Omental fat pad (tissue), 3 donors: ENCODE measurements at regions not wholly inside any gene's neighbourhood (a gene's known extent, or its start where the extent isn't known, plus 50 kb on each side); places are given as distances from the start of the nearest gene placed in this dataset.

Experiments
- ATAC-seq: fragments of 150-250 bp; one replicate; pipeline ENCODE4 v1.9.1; 2016; ENCODE audit warnings: mild to moderate bottlenecking, moderate library complexity; ENCODE audit not compliant: low FRiP score
- DNase-seq: peaks from one replicate; pipeline ENCODE4 v3.0.0-alpha.2; 2019; ENCODE audit warnings: low spot score
- TF ChIP-seq, protein P1 (sequence below), 3 donors: fragments of 450-650 bp; IDR thresholded peaks; one replicate each; pipeline ENCODE4 v1.5.1; 2016 to 2017; ENCODE audit warnings: antibody characterized with exemption in 3 of 3, mild to moderate bottlenecking in 3 of 3, moderate library complexity in 2 of 3

DNA sequence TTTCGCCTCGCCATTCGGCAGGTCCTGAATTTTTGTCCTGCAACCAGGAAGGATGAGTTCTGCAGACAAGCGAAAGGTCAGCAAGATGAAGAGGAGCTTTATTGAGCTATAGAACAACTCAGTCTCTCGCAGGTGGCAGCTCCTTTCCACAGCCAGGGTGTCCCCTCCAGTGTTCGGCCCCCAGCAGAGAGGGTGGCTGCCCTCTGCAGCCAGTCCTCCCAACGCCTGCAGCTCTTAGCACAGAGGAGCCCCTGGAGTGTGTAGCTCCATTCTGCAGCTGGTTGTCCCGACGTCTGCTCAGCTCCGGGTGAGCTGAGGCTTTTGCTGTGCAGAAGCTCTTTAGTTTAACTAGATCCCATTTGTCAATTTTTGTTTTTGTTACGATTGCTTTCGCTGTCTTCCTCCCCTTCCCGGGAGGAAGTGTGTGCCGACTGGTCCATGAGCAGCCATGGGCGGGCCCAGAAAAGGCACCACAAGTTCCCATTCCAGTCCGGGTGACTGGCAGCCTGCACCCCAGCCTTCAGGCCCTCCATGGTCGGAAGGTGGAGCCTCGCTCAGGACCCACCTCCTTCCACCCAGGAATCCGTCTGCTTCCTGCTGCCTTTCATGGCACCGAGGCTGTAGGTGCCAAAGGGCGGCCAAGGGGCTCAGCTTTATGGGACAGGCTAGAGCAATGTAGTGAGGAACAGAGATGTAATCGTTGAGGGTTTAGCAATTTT lies 497.8 kb upstream of the CNTN4 start:
- ATAC-seq = no peak
- TF ChIP-seq, protein P1, sequence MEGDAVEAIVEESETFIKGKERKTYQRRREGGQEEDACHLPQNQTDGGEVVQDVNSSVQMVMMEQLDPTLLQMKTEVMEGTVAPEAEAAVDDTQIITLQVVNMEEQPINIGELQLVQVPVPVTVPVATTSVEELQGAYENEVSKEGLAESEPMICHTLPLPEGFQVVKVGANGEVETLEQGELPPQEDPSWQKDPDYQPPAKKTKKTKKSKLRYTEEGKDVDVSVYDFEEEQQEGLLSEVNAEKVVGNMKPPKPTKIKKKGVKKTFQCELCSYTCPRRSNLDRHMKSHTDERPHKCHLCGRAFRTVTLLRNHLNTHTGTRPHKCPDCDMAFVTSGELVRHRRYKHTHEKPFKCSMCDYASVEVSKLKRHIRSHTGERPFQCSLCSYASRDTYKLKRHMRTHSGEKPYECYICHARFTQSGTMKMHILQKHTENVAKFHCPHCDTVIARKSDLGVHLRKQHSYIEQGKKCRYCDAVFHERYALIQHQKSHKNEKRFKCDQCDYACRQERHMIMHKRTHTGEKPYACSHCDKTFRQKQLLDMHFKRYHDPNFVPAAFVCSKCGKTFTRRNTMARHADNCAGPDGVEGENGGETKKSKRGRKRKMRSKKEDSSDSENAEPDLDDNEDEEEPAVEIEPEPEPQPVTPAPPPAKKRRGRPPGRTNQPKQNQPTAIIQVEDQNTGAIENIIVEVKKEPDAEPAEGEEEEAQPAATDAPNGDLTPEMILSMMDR (IDR thresholded peaks at IDR 0.05) = no peak
- no peak for DNase-seq

DNA sequence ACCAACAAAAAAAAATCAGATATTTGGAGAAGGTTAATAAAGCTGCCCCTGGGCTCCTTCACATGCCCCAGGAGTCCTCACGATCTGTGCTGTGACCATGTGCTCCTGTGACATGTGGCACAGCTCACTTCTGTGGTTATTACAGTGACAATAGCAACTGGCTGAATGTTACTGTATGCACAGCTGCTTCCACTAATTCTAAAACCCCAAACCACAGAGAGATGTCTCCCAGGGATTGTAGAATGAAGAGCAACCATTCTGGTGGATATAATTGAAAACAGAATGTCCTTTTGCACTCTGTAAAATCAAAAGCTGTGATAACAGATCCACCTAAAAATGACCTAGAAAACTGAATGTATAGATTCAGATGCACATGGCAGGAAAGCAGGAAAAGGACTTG lies 489.2 kb upstream of the CNTN4 start:
- ATAC-seq (no peak), DNase-seq (no peak)
- TF ChIP-seq, protein P1 (IDR thresholded peaks at IDR 0.05) = no peak

DNA sequence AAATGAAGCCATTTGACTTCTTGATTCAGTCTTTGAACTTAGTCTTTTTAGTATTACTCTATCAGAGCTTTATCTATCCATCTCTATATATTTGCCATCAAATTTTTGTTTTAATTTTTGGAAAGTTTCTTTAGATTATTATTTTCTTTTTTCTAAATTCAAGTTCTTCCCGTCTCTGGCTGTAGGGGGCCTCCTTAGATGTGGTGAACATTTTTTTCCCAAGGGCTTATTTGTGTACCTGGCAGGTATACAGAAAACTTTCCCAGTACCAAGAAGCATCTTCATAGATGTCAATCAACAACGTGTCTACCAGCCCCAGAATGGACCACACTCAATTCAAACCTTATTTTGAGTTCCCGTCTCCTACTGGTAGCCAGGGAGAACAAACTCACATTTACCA lies 486.8 kb upstream of the CNTN4 start:
- TF ChIP-seq, protein P1 (IDR thresholded peaks at IDR 0.05) = no peak
- no peak for ATAC-seq

DNA sequence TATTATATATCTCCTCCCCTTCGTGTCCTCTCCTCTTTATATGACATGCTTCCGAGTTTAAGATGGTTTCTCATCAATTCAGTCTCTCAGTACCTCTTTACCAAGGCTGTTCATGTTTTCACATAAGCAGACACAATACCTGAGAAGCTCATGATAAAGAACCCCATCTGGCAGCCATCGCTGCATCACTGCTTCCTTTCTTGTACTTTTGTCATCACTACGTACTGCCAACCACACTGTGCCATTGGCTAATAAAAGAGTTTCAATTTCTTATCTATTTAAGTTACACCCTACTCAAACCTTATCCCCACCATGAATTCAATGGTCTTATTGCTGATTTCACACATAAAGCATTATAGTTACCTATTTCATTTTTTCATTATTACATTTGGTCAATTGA lies 484.7 kb upstream of the CNTN4 start:
- TF ChIP-seq, protein P1 (IDR thresholded peaks at IDR 0.05) = no peak
- DNase-seq (no peak), ATAC-seq (no peak)

More for the DNA sequence above, 486.8 kb upstream of the CNTN4 start:
- DNase-seq = no peak

DNA sequence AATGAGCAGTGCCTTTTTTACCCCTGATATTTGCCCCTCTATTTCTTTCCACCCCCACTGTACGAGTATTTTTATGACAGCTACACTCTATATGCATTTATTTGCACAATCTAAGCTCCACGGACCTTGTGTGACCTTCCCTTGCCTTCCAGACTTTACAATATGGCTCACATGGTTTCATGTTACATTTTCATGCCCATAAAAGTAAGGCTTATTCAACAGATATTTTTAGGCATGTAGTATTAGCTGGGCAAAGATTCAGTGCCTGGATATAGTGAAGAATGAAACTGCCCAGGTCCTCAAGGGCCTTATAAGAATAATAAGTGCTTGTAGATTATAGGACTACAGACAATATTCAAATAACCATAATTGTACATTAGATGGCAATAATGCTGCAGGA lies 481.9 kb upstream of the CNTN4 start:
- DNase-seq (no peak), ATAC-seq (no peak)
- TF ChIP-seq, protein P1 (IDR thresholded peaks at IDR 0.05) = no peak

DNA sequence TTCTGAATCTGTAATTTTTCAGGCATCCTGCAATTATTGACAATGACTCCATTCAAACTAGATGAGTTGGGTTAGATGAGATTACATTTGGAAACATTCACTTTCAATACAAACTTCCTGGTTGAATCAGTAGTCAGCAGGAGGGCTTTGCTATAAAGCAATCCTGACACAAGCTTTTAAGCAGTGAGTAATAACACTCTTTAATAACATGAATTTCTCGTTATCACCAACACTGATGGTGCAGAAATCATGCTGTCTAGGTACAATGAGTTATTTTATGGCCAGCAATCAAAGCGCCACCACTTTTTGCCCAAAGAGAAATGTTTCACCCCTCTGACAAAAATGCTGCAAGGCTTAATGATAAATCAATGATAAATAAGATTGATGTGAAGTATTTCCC lies 474.8 kb upstream of the CNTN4 start:
- ATAC-seq (no peak), DNase-seq (no peak)
- TF ChIP-seq, protein P1 (IDR thresholded peaks at IDR 0.05) = no peak

DNA sequence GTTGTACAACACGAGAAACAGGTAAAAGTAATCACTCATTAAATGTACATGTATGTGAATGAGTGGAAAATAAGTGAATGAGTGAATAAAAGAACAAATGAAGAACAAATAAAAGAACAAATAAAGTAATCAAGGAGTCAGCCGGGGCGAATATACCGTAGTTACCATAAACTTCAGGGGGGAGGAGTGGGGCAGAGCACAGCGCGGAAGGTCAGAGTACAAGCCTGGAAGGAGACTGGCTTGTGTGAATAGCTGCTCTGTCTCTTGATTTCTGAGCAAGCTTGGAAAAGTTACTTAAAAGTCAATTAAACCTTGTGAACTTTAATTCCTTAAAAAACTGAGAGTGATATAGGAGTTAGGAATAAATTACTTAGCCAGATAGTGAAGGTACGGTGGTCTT lies 466.5 kb upstream of the CNTN4 start:
- ATAC-seq = no peak
- DNase-seq = no peak
- TF ChIP-seq, protein P1 (IDR thresholded peaks at IDR 0.05) = no peak
